T-helper 1 cell treated with Interleukin-12 subunit alpha and Interleukin-12 subunit beta and Interleukin-4 antibody, amounts not matched to agents 30 μg/mL and 1 μg/mL, for 36 hours (primary cell): ENCODE measurements at regions not wholly inside any gene's neighbourhood (a gene's known extent, or its start where the extent isn't known, plus 50 kb on each side); places are given as distances from the start of the nearest gene placed in this dataset.
"Not testable (repeated sequence)": the region's sequence is repeated elsewhere in the genome, so short reads cannot be mapped to it uniquely, and the experiment has no call there.

ENCODE experiments used
- H3K27ac Mint-ChIP-seq: one replicate; pipeline ENCODE4 v1.8.0; 2021; ENCODE audit warnings: mild to moderate bottlenecking, mixed read lengths
- H3K27me3 Mint-ChIP-seq: one replicate; pipeline ENCODE4 v1.8.0; 2021; ENCODE audit warnings: low read depth, mixed read lengths
- H3K36me3 Mint-ChIP-seq: one replicate; pipeline ENCODE4 v1.8.0; 2021; ENCODE audit warnings: low read depth, mixed read lengths
- H3K4me1 Mint-ChIP-seq: one replicate; pipeline ENCODE4 v1.8.0; 2021; ENCODE audit warnings: low read depth, mixed read lengths
- H3K4me3 Mint-ChIP-seq: one replicate; pipeline ENCODE4 v1.8.0; 2021; ENCODE audit warnings: mild to moderate bottlenecking, moderate library complexity, mixed read lengths
- H3K9me3 Mint-ChIP-seq: one replicate; pipeline ENCODE4 v1.8.0; 2021; ENCODE audit warnings: mixed read lengths

GRCh38 chr4:107442538-107443111 is 277.4 kb downstream of the PAPSS1 start:
- Mint-ChIP-seq H3K4me1 (no peaks in the 10 kb centered on the region), H3K27me3 (no peaks in the 10 kb centered on the region), H3K27ac (no peak overlapping the region), H3K4me3 (no peak overlapping the region), H3K36me3 (no peaks in the 10 kb centered on the region), H3K9me3 (no peaks in the 10 kb centered on the region)

- Mint-ChIP-seq H3K27me3 (no peaks in the 10 kb centered on the region), H3K27ac (no peak overlapping the region), H3K4me1 (no peaks in the 10 kb centered on the region), H3K9me3 (no peaks in the 10 kb centered on the region), H3K36me3 (no peaks in the 10 kb centered on the region), H3K4me3 (no peak overlapping the region)
Measured at GRCh38 chr4:107439401-107439800, 280.6 kb downstream of the PAPSS1 start.

GRCh38 chr4:107436471-107436870 is 283.6 kb downstream of the PAPSS1 start:
- not testable (repeated sequence) for H3K36me3 Mint-ChIP-seq, H3K4me1 Mint-ChIP-seq, H3K9me3 Mint-ChIP-seq, H3K4me3 Mint-ChIP-seq, H3K27ac Mint-ChIP-seq, H3K27me3 Mint-ChIP-seq

GRCh38 chr4:107432451-107432850 is 287.6 kb downstream of the PAPSS1 start:
- Mint-ChIP-seq H3K4me1 (no peaks in the 10 kb centered on the region), H3K4me3 (no peak overlapping the region)

GRCh38 chr4:107423677-107424405 is 296.2 kb downstream of the PAPSS1 start:
- no peaks in the 10 kb centered on the region for H3K4me1 Mint-ChIP-seq
- no peak overlapping the region for H3K27ac Mint-ChIP-seq
- no peak overlapping the region for H3K4me3 Mint-ChIP-seq
- H3K27me3 Mint-ChIP-seq = no peaks in the 10 kb centered on the region
- H3K9me3 Mint-ChIP-seq = peaks cover 6% of the 10 kb centered on the region
- no peaks in the 10 kb centered on the region for H3K36me3 Mint-ChIP-seq

More at GRCh38 chr4:107432451-107432850, 287.6 kb downstream of the PAPSS1 start:
- Mint-ChIP-seq H3K27me3 (no peaks in the 10 kb centered on the region), H3K36me3 (no peaks in the 10 kb centered on the region), H3K9me3 (no peaks in the 10 kb centered on the region), H3K27ac (no peak overlapping the region)

- not testable (repeated sequence) for H3K36me3 Mint-ChIP-seq, H3K9me3 Mint-ChIP-seq
Measured at GRCh38 chr4:107419536-107419935, 300.5 kb downstream of the PAPSS1 start.

GRCh38 chr4:107419052-107419451 is 301.0 kb downstream of the PAPSS1 start:
- Mint-ChIP-seq H3K27me3 (peaks cover 4% of the 10 kb centered on the region), H3K4me3 (no peak overlapping the region), H3K27ac (no peak overlapping the region), H3K9me3 (peaks cover 6% of the 10 kb centered on the region), H3K4me1 (no peaks in the 10 kb centered on the region), H3K36me3 (no peaks in the 10 kb centered on the region)

More at GRCh38 chr4:107419536-107419935, 300.5 kb downstream of the PAPSS1 start:
- H3K4me3 Mint-ChIP-seq, H3K4me1 Mint-ChIP-seq, H3K27me3 Mint-ChIP-seq, H3K27ac Mint-ChIP-seq: not testable (repeated sequence)

GRCh38 chr4:107415490-107415889 is 304.5 kb downstream of the PAPSS1 start:
- H3K4me3 Mint-ChIP-seq, H3K9me3 Mint-ChIP-seq, H3K27me3 Mint-ChIP-seq, H3K36me3 Mint-ChIP-seq, H3K27ac Mint-ChIP-seq, H3K4me1 Mint-ChIP-seq: not testable (repeated sequence)

- not testable (repeated sequence) for H3K36me3 Mint-ChIP-seq
Measured at GRCh38 chr4:107409872-107410271, 310.2 kb downstream of the PAPSS1 start.

GRCh38 chr4:107408968-107409367 is 311.1 kb downstream of the PAPSS1 start:
- Mint-ChIP-seq H3K36me3 (no peaks in the 10 kb centered on the region), H3K9me3 (no peaks in the 10 kb centered on the region), H3K27ac (no peak overlapping the region), H3K27me3 (no peaks in the 10 kb centered on the region), H3K4me3 (no peak overlapping the region), H3K4me1 (no peaks in the 10 kb centered on the region)

More at GRCh38 chr4:107409872-107410271, 310.2 kb downstream of the PAPSS1 start:
- H3K4me1 Mint-ChIP-seq, H3K4me3 Mint-ChIP-seq, H3K27me3 Mint-ChIP-seq, H3K9me3 Mint-ChIP-seq, H3K27ac Mint-ChIP-seq: not testable (repeated sequence)

GRCh38 chr4:107404591-107405300 is 315.3 kb downstream of the PAPSS1 start:
- Mint-ChIP-seq H3K27me3 (no peaks in the 10 kb centered on the region), H3K4me1 (no peaks in the 10 kb centered on the region), H3K36me3 (no peaks in the 10 kb centered on the region), H3K4me3 (no peak overlapping the region), H3K9me3 (no peaks in the 10 kb centered on the region), H3K27ac (no peak overlapping the region)

- H3K27me3 Mint-ChIP-seq = no peaks in the 10 kb centered on the region
- H3K4me1 Mint-ChIP-seq = no peaks in the 10 kb centered on the region
- no peaks in the 10 kb centered on the region for H3K36me3 Mint-ChIP-seq
- H3K27ac Mint-ChIP-seq = no peak overlapping the region
- no peaks in the 10 kb centered on the region for H3K9me3 Mint-ChIP-seq
- H3K4me3 Mint-ChIP-seq = no peak overlapping the region
Measured at GRCh38 chr4:107402291-107402690, 317.7 kb downstream of the PAPSS1 start.

GRCh38 chr4:107392951-107393350 is 327.1 kb downstream of the PAPSS1 start:
- Mint-ChIP-seq H3K27me3 (no peaks in the 10 kb centered on the region), H3K9me3 (no peaks in the 10 kb centered on the region), H3K4me3 (no peak overlapping the region), H3K4me1 (no peaks in the 10 kb centered on the region), H3K36me3 (no peaks in the 10 kb centered on the region), H3K27ac (no peak overlapping the region)

- Mint-ChIP-seq H3K27ac (no peak overlapping the region), H3K4me3 (no peak overlapping the region), H3K36me3 (no peaks in the 10 kb centered on the region), H3K9me3 (no peaks in the 10 kb centered on the region), H3K4me1 (no peaks in the 10 kb centered on the region), H3K27me3 (no peaks in the 10 kb centered on the region)
Measured at GRCh38 chr4:107392380-107392779, 327.7 kb downstream of the PAPSS1 start.

GRCh38 chr4:107391630-107392028 is 328.4 kb downstream of the PAPSS1 start:
- H3K27ac Mint-ChIP-seq = no peak overlapping the region

More at GRCh38 chr4:107391630-107392028, 328.4 kb downstream of the PAPSS1 start:
- Mint-ChIP-seq H3K27me3 (no peaks in the 10 kb centered on the region), H3K9me3 (no peaks in the 10 kb centered on the region), H3K4me1 (no peaks in the 10 kb centered on the region), H3K4me3 (no peak overlapping the region), H3K36me3 (no peaks in the 10 kb centered on the region)
